ENCODE measurements at regions not wholly inside any gene's neighbourhood (a gene's known extent, or its start where the extent isn't known, plus 50 kb on each side); places are given as distances from the start of the nearest gene placed in this dataset.

GRCh38 chr14:101193106-101193844, 289.8 kb upstream of the RTL1 start:
- ATAC-seq (replicated peaks in 1 of 4), result no peak
- H3K4me1 Mint-ChIP-seq, result no peaks in the 10 kb centered on the region
- Histone ChIP-seq H3K36me3 (ENCODE audit: control insufficient read depth in 2 of 2, extremely low read depth in 1 of 2, insufficient read depth in 1 of 2, low read length in 1 of 2) (no peaks in the 10 kb centered on the region), H3K27ac (ENCODE audit: low read length) (no peak overlapping the region), H3K4me3 (ENCODE audit: control insufficient read depth in 1 of 2, extremely low read depth in 1 of 2, low read length in 1 of 2) (no peak overlapping the region), H3K4me1 (ENCODE audit: control insufficient read depth in 1 of 2, extremely low read depth in 1 of 2, insufficient read depth in 2 of 2, low read length in 2 of 2) (no peaks in the 10 kb centered on the region), H3K9me3 (no peaks in the 10 kb centered on the region), H3K27me3 (replicated peaks in 1 of 2; ENCODE audit: control insufficient read depth in 2 of 2, extremely low read depth in 1 of 2, insufficient read depth in 2 of 2, low read length in 1 of 2) (peaks cover 0 to 16% of the 10 kb centered on the region in 2 experiments)
- no peak overlapping the region for H3K27ac Mint-ChIP-seq
- peak in 1 of 35 experiments; percentile 15 for DNase-seq
- H3K4me3 Mint-ChIP-seq, result no peak overlapping the region
- no peaks in the 10 kb centered on the region for H3K9me3 Mint-ChIP-seq
- CTCF ChIA-PET, result no interaction called here
- POLR2A ChIA-PET, result no interaction called here
- no peaks in the 10 kb centered on the region for H3K36me3 Mint-ChIP-seq
- H3K27me3 Mint-ChIP-seq, result peaks cover 0 to 2% of the 10 kb centered on the region in 2 donors
- WGBS (ENCODE audit: insufficient coverage), result 77% methylated on average over 14 of the region's 16 CpGs

- no peaks in the 10 kb centered on the region for H3K4me1 ChIP-seq (ENCODE audit: control insufficient read depth in 1 of 2, extremely low read depth in 1 of 2, insufficient read depth in 2 of 2, low read length in 2 of 2)
- H3K4me3 ChIP-seq (ENCODE audit: control insufficient read depth in 1 of 2, extremely low read depth in 1 of 2, low read length in 1 of 2), result no peak overlapping the region
- ChIA-PET CTCF (no interaction called here), POLR2A (no interaction called here)
- no peaks in the 10 kb centered on the region for H3K36me3 ChIP-seq (ENCODE audit: control insufficient read depth in 2 of 2, extremely low read depth in 1 of 2, insufficient read depth in 1 of 2, low read length in 1 of 2)
- Mint-ChIP-seq H3K27ac (no peak overlapping the region), H3K9me3 (no peaks in the 10 kb centered on the region), H3K36me3 (no peaks in the 10 kb centered on the region), H3K4me3 (no peak overlapping the region), H3K27me3 (peaks cover 0 to 2% of the 10 kb centered on the region in 2 donors), H3K4me1 (no peaks in the 10 kb centered on the region)
- no peaks in the 10 kb centered on the region for H3K9me3 ChIP-seq
- DNase-seq (peak in 1 of 35 experiments; percentile 9), ATAC-seq (replicated peaks in 1 of 4) (no peak)
- 69% methylated on average over 15 of the region's 15 CpGs for WGBS (ENCODE audit: insufficient coverage)
- H3K27me3 ChIP-seq (replicated peaks in 1 of 2; ENCODE audit: control insufficient read depth in 2 of 2, extremely low read depth in 1 of 2, insufficient read depth in 2 of 2, low read length in 1 of 2), result peaks cover 0 to 18% of the 10 kb centered on the region in 2 experiments
- H3K27ac ChIP-seq (ENCODE audit: low read length), result no peak overlapping the region
These were observed 290.4 kb upstream of the RTL1 start for GRCh38 chr14:101193845-101194372.

- Histone ChIP-seq H3K27ac (ENCODE audit: low read length) (no peak overlapping the region), H3K36me3 (ENCODE audit: control insufficient read depth in 2 of 2, extremely low read depth in 1 of 2, insufficient read depth in 1 of 2, low read length in 1 of 2) (no peaks in the 10 kb centered on the region), H3K4me3 (ENCODE audit: control insufficient read depth in 1 of 2, extremely low read depth in 1 of 2, low read length in 1 of 2) (no peak overlapping the region), H3K4me1 (ENCODE audit: control insufficient read depth in 1 of 2, extremely low read depth in 1 of 2, insufficient read depth in 2 of 2, low read length in 2 of 2) (no peaks in the 10 kb centered on the region), H3K9me3 (no peaks in the 10 kb centered on the region), H3K27me3 (replicated peaks in 1 of 2; ENCODE audit: control insufficient read depth in 2 of 2, extremely low read depth in 1 of 2, insufficient read depth in 2 of 2, low read length in 1 of 2) (peaks cover 0 to 18% of the 10 kb centered on the region in 2 experiments)
- DNase-seq, result peak in 1 of 35 experiments; percentile 22
- Mint-ChIP-seq H3K4me3 (no peak overlapping the region), H3K4me1 (no peaks in the 10 kb centered on the region), H3K9me3 (no peaks in the 10 kb centered on the region), H3K36me3 (no peaks in the 10 kb centered on the region), H3K27ac (no peak overlapping the region), H3K27me3 (peaks cover 0 to 2% of the 10 kb centered on the region in 2 donors)
- no peak for ATAC-seq (replicated peaks in 1 of 4)
- CTCF ChIA-PET, result no interaction called here
- WGBS (ENCODE audit: insufficient coverage), result 64% methylated on average over 17 of the region's 20 CpGs
- POLR2A ChIA-PET, result no interaction called here
These were observed 291.1 kb upstream of the RTL1 start for GRCh38 chr14:101194373-101195308.

GRCh38 chr14:101195309-101195901, 291.9 kb upstream of the RTL1 start:
- no peak overlapping the region for H3K27ac Mint-ChIP-seq
- 67% methylated on average over 5 of the region's 12 CpGs for WGBS (ENCODE audit: insufficient coverage)
- H3K27ac ChIP-seq (ENCODE audit: low read length), result no peak overlapping the region
- POLR2A ChIA-PET, result no interaction called here
- no peaks in the 10 kb centered on the region for H3K36me3 Mint-ChIP-seq
- H3K4me1 Mint-ChIP-seq, result no peaks in the 10 kb centered on the region
- H3K36me3 ChIP-seq (ENCODE audit: control insufficient read depth in 2 of 2, extremely low read depth in 1 of 2, insufficient read depth in 1 of 2, low read length in 1 of 2), result no peaks in the 10 kb centered on the region
- H3K9me3 Mint-ChIP-seq, result no peaks in the 10 kb centered on the region
- CTCF ChIA-PET, result no interaction called here
- peaks cover 0 to 18% of the 10 kb centered on the region in 2 experiments for H3K27me3 ChIP-seq (replicated peaks in 1 of 2; ENCODE audit: control insufficient read depth in 2 of 2, extremely low read depth in 1 of 2, insufficient read depth in 2 of 2, low read length in 1 of 2)
- DNase-seq (peak in 1 of 35 experiments; percentile 17), ATAC-seq (replicated peaks in 1 of 4) (no peak)
- H3K4me1 ChIP-seq (ENCODE audit: control insufficient read depth in 1 of 2, extremely low read depth in 1 of 2, insufficient read depth in 2 of 2, low read length in 2 of 2), result no peaks in the 10 kb centered on the region
- H3K9me3 ChIP-seq, result no peaks in the 10 kb centered on the region
- H3K27me3 Mint-ChIP-seq, result peaks cover 0 to 2% of the 10 kb centered on the region in 2 donors
- H3K4me3 Mint-ChIP-seq, result no peak overlapping the region
- no peak overlapping the region for H3K4me3 ChIP-seq (ENCODE audit: control insufficient read depth in 1 of 2, extremely low read depth in 1 of 2, low read length in 1 of 2)

GRCh38 chr14:101196051-101196712, 292.7 kb upstream of the RTL1 start:
- DNase-seq, result peak in 1 of 35 experiments; percentile 9

More at GRCh38 chr14:101196051-101196712, 292.7 kb upstream of the RTL1 start:
- WGBS (ENCODE audit: insufficient coverage), result 88% methylated on average over 5 of the region's 11 CpGs
- H3K4me1 ChIP-seq (ENCODE audit: control insufficient read depth in 1 of 2, extremely low read depth in 1 of 2, insufficient read depth in 2 of 2, low read length in 2 of 2), result no peaks in the 10 kb centered on the region
- Mint-ChIP-seq H3K4me1 (no peaks in the 10 kb centered on the region), H3K36me3 (no peaks in the 10 kb centered on the region), H3K9me3 (no peaks in the 10 kb centered on the region), H3K4me3 (no peak overlapping the region), H3K27me3 (peaks cover 0 to 2% of the 10 kb centered on the region in 2 donors), H3K27ac (no peak overlapping the region)
- ChIA-PET CTCF (no interaction called here), POLR2A (no interaction called here)
- H3K4me3 ChIP-seq (ENCODE audit: control insufficient read depth in 1 of 2, extremely low read depth in 1 of 2, low read length in 1 of 2), result no peak overlapping the region
- H3K36me3 ChIP-seq (ENCODE audit: control insufficient read depth in 2 of 2, extremely low read depth in 1 of 2, insufficient read depth in 1 of 2, low read length in 1 of 2), result no peaks in the 10 kb centered on the region
- H3K9me3 ChIP-seq, result no peaks in the 10 kb centered on the region
- peaks cover 0 to 13% of the 10 kb centered on the region in 2 experiments for H3K27me3 ChIP-seq (replicated peaks in 1 of 2; ENCODE audit: control insufficient read depth in 2 of 2, extremely low read depth in 1 of 2, insufficient read depth in 2 of 2, low read length in 1 of 2)
- H3K27ac ChIP-seq (ENCODE audit: low read length), result no peak overlapping the region
- ATAC-seq (replicated peaks in 1 of 4), result no peak

Measured in T-cell (primary cell).